ENCODE measurements at regions not wholly inside any gene's neighbourhood (a gene's known extent, or its start where the extent isn't known, plus 50 kb on each side); places are given as distances from the start of the nearest gene placed in this dataset.
A peak's percentile ranks its signal among the peaks of the same experiment; 100 is the strongest.
"Not testable (repeated sequence)": the region's sequence is repeated elsewhere in the genome, so short reads cannot be mapped to it uniquely, and the experiment has no call there.

GRCh38 chr4:60296386-60296785 lies 903.7 kb upstream of the ADGRL3 start:
- no peak for ATAC-seq (ENCODE audit: poor library complexity)
- intact Hi-C loops (cut with DNase I): no loop called here
- no peak for DNase-seq

GRCh38 chr4:60313611-60314178 lies 886.4 kb upstream of the ADGRL3 start:
- DNase-seq (no peak), ATAC-seq (ENCODE audit: poor library complexity) (no peak)
- intact Hi-C loops (cut with DNase I): no loop called here

GRCh38 chr4:60314416-60314815 lies 885.7 kb upstream of the ADGRL3 start:
- intact Hi-C loops (cut with DNase I): no loop called here
- DNase-seq: no peak
- ATAC-seq (ENCODE audit: poor library complexity): no peak

GRCh38 chr4:60315586-60315985 lies 884.5 kb upstream of the ADGRL3 start:
- no peak for ATAC-seq (ENCODE audit: poor library complexity)
- intact Hi-C loops (cut with DNase I): no loop called here
- DNase-seq: no peak

- intact Hi-C loops (cut with DNase I): no loop called here
- no peak for ATAC-seq (ENCODE audit: poor library complexity)
- no peak for DNase-seq
Measured at GRCh38 chr4:60326735-60327134, 873.4 kb upstream of the ADGRL3 start.

- intact Hi-C loops (cut with DNase I): no loop called here
- ATAC-seq (ENCODE audit: poor library complexity): no peak
- DNase-seq: no peak
Measured at GRCh38 chr4:60327651-60328050, 872.5 kb upstream of the ADGRL3 start.

- ATAC-seq (ENCODE audit: poor library complexity) (peak; percentile 31), DNase-seq (no peak)
- intact Hi-C loops (cut with DNase I): no loop called here
Measured at GRCh38 chr4:60344908-60345307, 855.2 kb upstream of the ADGRL3 start.

GRCh38 chr4:60345392-60345791 lies 854.7 kb upstream of the ADGRL3 start:
- DNase-seq (no peak), ATAC-seq (ENCODE audit: poor library complexity) (no peak)
- intact Hi-C loops (cut with DNase I): no loop called here

GRCh38 chr4:60359746-60360367 lies 840.3 kb upstream of the ADGRL3 start:
- DNase-seq: no peak
- intact Hi-C loops (cut with DNase I): no loop called here
- ATAC-seq (ENCODE audit: poor library complexity): no peak

- ATAC-seq (ENCODE audit: poor library complexity) (no peak), DNase-seq (no peak)
- intact Hi-C loops (cut with DNase I): no loop called here
Measured at GRCh38 chr4:60365176-60365575, 835.0 kb upstream of the ADGRL3 start.

GRCh38 chr4:60366661-60367060 lies 833.5 kb upstream of the ADGRL3 start:
- intact Hi-C loops (cut with DNase I): no loop called here
- no peak for ATAC-seq (ENCODE audit: poor library complexity)
- no peak for DNase-seq

- intact Hi-C loops (cut with DNase I): no loop called here
- no peak for ATAC-seq (ENCODE audit: poor library complexity)
Measured at GRCh38 chr4:60368986-60369385, 831.1 kb upstream of the ADGRL3 start.

GRCh38 chr4:60378010-60378409 lies 822.1 kb upstream of the ADGRL3 start:
- ATAC-seq (ENCODE audit: poor library complexity) (no peak), DNase-seq (no peak)
- intact Hi-C loops (cut with DNase I): no loop called here

More at GRCh38 chr4:60368986-60369385, 831.1 kb upstream of the ADGRL3 start:
- DNase-seq: no peak

- DNase-seq (no peak), ATAC-seq (ENCODE audit: poor library complexity) (no peak)
- intact Hi-C loops (cut with DNase I): no loop called here
Measured at GRCh38 chr4:60384516-60384915, 815.6 kb upstream of the ADGRL3 start.

- intact Hi-C loops (cut with DNase I): no loop called here
- ATAC-seq (ENCODE audit: poor library complexity) (no peak), DNase-seq (no peak)
Measured at GRCh38 chr4:60389633-60390032, 810.5 kb upstream of the ADGRL3 start.

- DNase-seq (no peak), ATAC-seq (ENCODE audit: poor library complexity) (no peak)
- intact Hi-C loops (cut with DNase I): no loop called here
Measured at GRCh38 chr4:60396341-60397049, 803.6 kb upstream of the ADGRL3 start.

- no peak for ATAC-seq (ENCODE audit: poor library complexity)
- no peak for DNase-seq
- intact Hi-C loops (cut with DNase I): no loop called here
Measured at GRCh38 chr4:60400593-60400992, 799.5 kb upstream of the ADGRL3 start.

GRCh38 chr4:60404027-60404426 lies 796.1 kb upstream of the ADGRL3 start:
- ATAC-seq (ENCODE audit: poor library complexity) (no peak), DNase-seq (no peak)
- intact Hi-C loops (cut with DNase I): no loop called here

- DNase-seq: no peak
- intact Hi-C loops (cut with DNase I): no loop called here
- no peak for ATAC-seq (ENCODE audit: poor library complexity)
Measured at GRCh38 chr4:60422439-60422838, 777.7 kb upstream of the ADGRL3 start.

GRCh38 chr4:60423573-60424184 lies 776.4 kb upstream of the ADGRL3 start:
- ATAC-seq (ENCODE audit: poor library complexity); intact Hi-C loops (cut with DNase I); DNase-seq: not testable (repeated sequence)

Data from Right ventricle myocardium superior (tissue), 1 donor.